Bronchial epithelial cell (primary cell): ENCODE measurements at regions not wholly inside any gene's neighbourhood (a gene's known extent, or its start where the extent isn't known, plus 50 kb on each side); places are given as distances from the start of the nearest gene placed in this dataset.

Experiments used
- DNase-seq: peaks from one replicate; pipeline ENCODE4 v3.0.0-alpha.2; 2010; ENCODE audit warnings: low read depth
- FAIRE-seq: peaks from 2 replicates; lab custom pipeline; 2011; peaks lifted over from hg19 to GRCh38; lab: Jason Lieb, UNC
- H3K27me3 ChIP-seq: 2 replicates; pipeline ENCODE4 v1.5.1; 2011; ENCODE audit warnings: low read length; ENCODE audit not compliant: control insufficient read depth, insufficient read depth
- H3K36me3 ChIP-seq: 2 replicates; pipeline ENCODE4 v1.5.1; 2011; ENCODE audit warnings: low read length; ENCODE audit not compliant: control insufficient read depth, insufficient read depth
- H3K4me3 ChIP-seq: 2 replicates; pipeline ENCODE4 v1.5.1; 2011; ENCODE audit warnings: mild to moderate bottlenecking, low read depth, low read length, control low read depth
- CTCF ChIP-seq: IDR thresholded peaks from 2 replicates; pipeline ENCODE4 v1.5.1; 2011; ENCODE audit warnings: mild to moderate bottlenecking, moderate library complexity, low read length, control low read depth, inconsistent platforms; ENCODE audit not compliant: insufficient read depth, severe bottlenecking

- DNase-seq (no peak), FAIRE-seq (no peak)
- Histone ChIP-seq H3K27me3 (no peaks in the 10 kb centered on the region), H3K4me3 (no peak overlapping the region), H3K36me3 (no peaks in the 10 kb centered on the region)
- TF ChIP-seq CTCF = no peak
Observed at GRCh38 chr11:92154611-92155010, 70.0 kb upstream of the FAT3 start.

- no peak overlapping the region for H3K4me3 ChIP-seq
- no peaks in the 10 kb centered on the region for H3K36me3 ChIP-seq
- FAIRE-seq = no peak
- H3K27me3 ChIP-seq = no peaks in the 10 kb centered on the region
- DNase-seq = no peak
- TF ChIP-seq CTCF = no peak
Observed at GRCh38 chr11:92154110-92154509, 70.5 kb upstream of the FAT3 start.

GRCh38 chr11:92153542-92153941, 71.1 kb upstream of the FAT3 start:
- TF ChIP-seq CTCF = no peak
- H3K36me3 ChIP-seq = no peaks in the 10 kb centered on the region
- H3K27me3 ChIP-seq = no peaks in the 10 kb centered on the region
- no peak for DNase-seq
- no peak for FAIRE-seq
- H3K4me3 ChIP-seq = no peak overlapping the region

- H3K27me3 ChIP-seq = no peaks in the 10 kb centered on the region
- no peak overlapping the region for H3K4me3 ChIP-seq
- DNase-seq = no peak
- FAIRE-seq = no peak
- H3K36me3 ChIP-seq = no peaks in the 10 kb centered on the region
- TF ChIP-seq CTCF = no peak
Observed at GRCh38 chr11:92152245-92152644, 72.4 kb upstream of the FAT3 start.

GRCh38 chr11:92149996-92150395, 74.6 kb upstream of the FAT3 start:
- DNase-seq (no peak), FAIRE-seq (no peak)
- H3K4me3 ChIP-seq = no peak overlapping the region
- no peaks in the 10 kb centered on the region for H3K36me3 ChIP-seq
- no peak for TF ChIP-seq CTCF
- no peaks in the 10 kb centered on the region for H3K27me3 ChIP-seq

GRCh38 chr11:92141725-92142124, 82.9 kb upstream of the FAT3 start:
- FAIRE-seq = no peak

More at GRCh38 chr11:92141725-92142124, 82.9 kb upstream of the FAT3 start:
- Histone ChIP-seq H3K27me3 (no peaks in the 10 kb centered on the region), H3K4me3 (no peak overlapping the region), H3K36me3 (no peaks in the 10 kb centered on the region)
- no peak for DNase-seq
- TF ChIP-seq CTCF = no peak
